K562 (cell line): ENCODE measurements at regions not wholly inside any gene's neighbourhood (a gene's known extent, or its start where the extent isn't known, plus 50 kb on each side); places are given as distances from the start of the nearest gene placed in this dataset.

ENCODE experiments used
- ATAC-seq: fragments of 200-7000 bp; cut with Tn5 transposase; 3 replicates; pipeline ENCODE4 v1.9.1; 2020; ENCODE audit warnings: moderate library complexity
- BruUV-seq: library from RNA; stranded (reverse); fragments of 400-500 nt; replicated peaks from 2 replicates; lab custom pipeline; 2021; lab: Mats Ljungman, UMichigan
- CTCF ChIA-PET: fragments of 300-600 bp; formaldehyde crosslinking; extraction: SDS; loops from one replicate; lab custom pipeline; 2021; ENCODE audit warnings: low intra/inter-chr PET ratio; lab: Yijun Ruan, JAX
- POLR2A ChIA-PET: fragments of 300-600, 350-650 bp; sonication (Branson Sonifier 250); formaldehyde crosslinking; extraction: SDS; loops from one replicate; lab custom pipeline; 2021; ENCODE audit warnings: antibody characterized with exemption, inconsistent platforms; lab: Yijun Ruan, JAX
- DNase-seq, 4 experiments: peaks; one replicate each; pipeline versions ENCODE4 v3.0.0 to v3.0.0-alpha.2; 2011 to 2018; ENCODE audit warnings: low spot score in 3 of 4, mixed read lengths in 3 of 4; ENCODE audit errors: extremely low read depth in 1 of 4
- FAIRE-seq: peaks from 2 replicates; lab custom pipeline; 2011; peaks lifted over from hg19 to GRCh38; lab: Jason Lieb, UNC
- H2AFZ ChIP-seq: 2 replicates; pipeline ENCODE4 v1.6.0; 2011; ENCODE audit warnings: low read depth, low read length, control low read depth, inconsistent platforms
- H3K27ac ChIP-seq: fragments of 200-600 bp; 3 replicates; pipeline ENCODE4 v1.8.0; 2011; ENCODE audit warnings: low read depth, mild to moderate bottlenecking, control low read depth, inconsistent platforms, low read length, moderate library complexity, mixed read lengths; ENCODE audit errors: extremely low read depth
- H3K27me3 ChIP-seq, 2 experiments: fragments of 300-600 bp in 1 of 2; 2 replicates in 1 of 2; 3 replicates in 1 of 2; pipeline versions ENCODE4 v1.6.0 to v1.8.0; 2011; ENCODE audit warnings: inconsistent platforms in 2 of 2, low read length in 2 of 2, mild to moderate bottlenecking in 1 of 2, mixed read lengths in 1 of 2, moderate library complexity in 1 of 2; ENCODE audit not compliant: control insufficient read depth in 2 of 2, insufficient read depth in 2 of 2
- H3K36me3 ChIP-seq: fragments of 300-600 bp; 3 replicates; pipeline ENCODE4 v1.8.0; 2011; ENCODE audit warnings: mild to moderate bottlenecking, low read length, inconsistent platforms; ENCODE audit not compliant: control insufficient read depth, insufficient read depth
- H3K4me1 ChIP-seq, 2 experiments: fragments of 200-600 bp in 1 of 2; replicated peaks in 1 of 2; 2 replicates in 1 of 2; 3 replicates in 1 of 2; pipeline versions ENCODE4 v1.5.1 to v1.8.0; 2011; ENCODE audit warnings: inconsistent platforms in 2 of 2, low read length in 2 of 2, mild to moderate bottlenecking in 1 of 2, mixed read lengths in 1 of 2, moderate library complexity in 1 of 2; ENCODE audit not compliant: control insufficient read depth in 2 of 2, insufficient read depth in 2 of 2
- H3K4me2 ChIP-seq: 2 replicates; pipeline ENCODE4 v1.6.1; 2011; ENCODE audit warnings: low read length, control low read depth, inconsistent platforms, mixed read lengths; ENCODE audit not compliant: insufficient read depth
- H3K4me3 ChIP-seq: fragments of 200-600 bp; sonication (generic), shearing (Covaris generic); 2 replicates; pipeline ENCODE4 v1.5.1; 2016; ENCODE audit warnings: control low read depth, inconsistent platforms
- H3K79me2 ChIP-seq: fragments of 200-600 bp; 3 replicates; pipeline ENCODE4 v1.8.0; 2011; ENCODE audit warnings: low read length, inconsistent platforms; ENCODE audit not compliant: control insufficient read depth, insufficient read depth
- H3K9ac ChIP-seq, 2 experiments: 2 replicates each; pipeline versions ENCODE4 v1.6.0 to v1.6.1; 2011; ENCODE audit warnings: low read depth in 2 of 2, low read length in 2 of 2, control low read depth in 1 of 2, inconsistent platforms in 1 of 2, mild to moderate bottlenecking in 1 of 2, mixed read lengths in 1 of 2; ENCODE audit not compliant: insufficient read depth in 1 of 2
- H3K9me1 ChIP-seq: one replicate; pipeline ENCODE4 v1.6.0; 2011; ENCODE audit warnings: inconsistent platforms, mild to moderate bottlenecking, low read length, moderate library complexity; ENCODE audit not compliant: control insufficient read depth, insufficient read depth
- H3K9me3 ChIP-seq: replicated peaks from 2 replicates; pipeline ENCODE4 v1.5.1; 2011; ENCODE audit warnings: low read depth, low read length, inconsistent platforms; ENCODE audit not compliant: control insufficient read depth, insufficient read depth
- H4K20me1 ChIP-seq: replicated peaks from 2 replicates; pipeline ENCODE4 v1.6.1; 2011; ENCODE audit warnings: low read length, inconsistent platforms, mixed read lengths; ENCODE audit not compliant: control insufficient read depth, insufficient read depth
- AFF4 ChIP-seq: sonication (generic); formaldehyde crosslinking; IDR thresholded peaks from 2 replicates; pipeline ENCODE4 v1.8.0; 2023; ENCODE audit warnings: mild to moderate bottlenecking, missing genetic modification reagents
- ESRRA ChIP-seq: fragments of 450-650 bp; IDR thresholded peaks from 2 replicates; pipeline ENCODE4 v1.6.1; 2014; ENCODE audit warnings: low read depth, mild to moderate bottlenecking, moderate library complexity, borderline replicate concordance
- GATAD2B ChIP-seq: fragments of 450-650 bp; IDR thresholded peaks from 2 replicates; pipeline ENCODE4 v1.6.1; 2017; ENCODE audit warnings: mild to moderate bottlenecking, borderline replicate concordance
- HDGF ChIP-seq: fragments of 450-650 bp; IDR thresholded peaks from 2 replicates; pipeline ENCODE4 v1.6.1; 2016
- MTA3 ChIP-seq: fragments of 450-650 bp; formaldehyde crosslinking; IDR thresholded peaks from 2 replicates; pipeline ENCODE4 v1.6.1; 2017; ENCODE audit warnings: mild to moderate bottlenecking, borderline replicate concordance
- NR4A1 ChIP-seq, 2 experiments: fragments of 250-450 bp in 1 of 2; fragments of 450-650 bp in 1 of 2; sonication (Bioruptor Pico) in 1 of 2; IDR thresholded peaks; 2 replicates each; pipeline versions ENCODE4 v1.4.0 to v1.6.1; 2016 to 2020; ENCODE audit warnings: mild to moderate bottlenecking in 2 of 2, missing compliant biosample characterization in 1 of 2, missing genetic modification characterization in 1 of 2, moderate library complexity in 1 of 2
- POLR2A ChIP-seq: fragments of 450-650 bp; conservative IDR thresholded peaks from 2 replicates; pipeline ENCODE4 v1.6.1; 2016
- POLR2B ChIP-seq: fragments of 450-650 bp; IDR thresholded peaks from 2 replicates; pipeline ENCODE4 v1.6.1; 2018; ENCODE audit warnings: low read depth; ENCODE audit not compliant: partially characterized antibody
- PRPF4 ChIP-seq: fragments of 200-400 bp; formaldehyde crosslinking; IDR thresholded peaks from one replicate; pipeline ENCODE4 v1.6.1; 2017; ENCODE audit warnings: low read length, low read depth, mild to moderate bottlenecking; ENCODE audit not compliant: insufficient read depth, poor library complexity, severe bottlenecking
- STAT5A ChIP-seq: IDR thresholded peaks from 2 replicates; pipeline ENCODE4 v1.6.1; 2012; ENCODE audit warnings: low read length, inconsistent platforms, borderline replicate concordance
- ZNF253 ChIP-seq: fragments of 250-450 bp; sonication (Bioruptor Pico); conservative IDR thresholded peaks from 2 replicates; pipeline ENCODE4 v1.6.1; 2021; ENCODE audit warnings: mild to moderate bottlenecking
- WGBS: fragments of 100-300 bp; shearing (Covaris generic); methylation state at CpG from one replicate; pipeline ENCODE4 v1.1.6; 2016; ENCODE audit warnings: low coverage, mixed read lengths; ENCODE audit not compliant: insufficient coverage; ENCODE audit errors: missing lambda C conversion rate; 5-methylcytosine and 5-hydroxymethylcytosine counted together
- in situ Hi-C: fragments of 300-500 bp; cut with MboI; formaldehyde crosslinking; loops from 4 replicates; pipeline ENCODE4 v1.15.0; 2018; ENCODE audit warnings: inconsistent platforms, mixed read lengths
- intact Hi-C: fragments of 100-400 bp; cut with micrococcal nuclease; formaldehyde crosslinking; loops from 2 replicates; pipeline ENCODE4 v1.14.2; 2022
- TF ChIP-seq, protein P1 (sequence below): fragments of 450-650 bp; IDR thresholded peaks from 2 replicates; pipeline ENCODE4 v1.6.1; 2018; ENCODE audit warnings: mild to moderate bottlenecking, low read depth; ENCODE audit not compliant: partially characterized antibody
- TF ChIP-seq, protein P2 (sequence below): fragments of 250-450 bp; sonication (Bioruptor Pico); IDR thresholded peaks from 2 replicates; pipeline ENCODE4 v1.8.0; 2022; ENCODE audit warnings: moderate library complexity, mild to moderate bottlenecking, inconsistent platforms
- TF ChIP-seq, protein P3 (sequence below): fragments of 450-650 bp; formaldehyde crosslinking; IDR thresholded peaks from 2 replicates; pipeline ENCODE4 v1.4.0; 2022; ENCODE audit warnings: mild to moderate bottlenecking, moderate library complexity

GRCh38 chr4:14920237-14920636 lies 82.0 kb upstream of the CPEB2 start (continued):
- TF ChIP-seq, protein P1, sequence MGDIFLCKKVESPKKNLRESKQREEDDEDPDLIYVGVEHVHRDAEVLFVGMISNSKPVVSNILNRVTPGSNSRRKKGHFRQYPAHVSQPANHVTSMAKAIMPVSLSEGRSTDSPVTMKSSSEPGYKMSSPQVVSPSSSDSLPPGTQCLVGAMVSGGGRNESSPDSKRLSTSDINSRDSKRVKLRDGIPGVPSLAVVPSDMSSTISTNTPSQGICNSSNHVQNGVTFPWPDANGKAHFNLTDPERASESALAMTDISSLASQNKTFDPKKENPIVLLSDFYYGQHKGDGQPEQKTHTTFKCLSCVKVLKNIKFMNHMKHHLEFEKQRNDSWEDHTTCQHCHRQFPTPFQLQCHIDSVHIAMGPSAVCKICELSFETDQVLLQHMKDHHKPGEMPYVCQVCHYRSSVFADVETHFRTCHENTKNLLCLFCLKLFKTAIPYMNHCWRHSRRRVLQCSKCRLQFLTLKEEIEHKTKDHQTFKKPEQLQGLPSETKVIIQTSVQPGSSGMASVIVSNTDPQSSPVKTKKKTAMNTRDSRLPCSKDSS: no peak

- intact Hi-C loops: no loop called here
- Histone ChIP-seq H3K9me3 (no peaks in the 10 kb centered on the region), H3K9ac (no peak overlapping the region), H3K27me3 (no peaks in the 10 kb centered on the region; a peak in 1 of 5 replicates), H3K4me3 (no peak overlapping the region), H3K79me2 (no peaks in the 10 kb centered on the region), H3K36me3 (no peaks in the 10 kb centered on the region), H3K9me1 (no peaks in the 10 kb centered on the region), H3K27ac (no peak overlapping the region), H3K4me1 (peaks cover 0 to 10% of the 10 kb centered on the region in 2 experiments; a peak in 2 of 5 replicates), H2AFZ (no peak overlapping the region), H4K20me1 (no peaks in the 10 kb centered on the region), H3K4me2 (no peak overlapping the region)
- FAIRE-seq (no peak), DNase-seq (no peak), ATAC-seq (peak; percentile 47)
- no TSS peak for BruUV-seq
- CTCF ChIA-PET: no interaction called here
- 18% methylated on average over 3 of the region's 3 CpGs for WGBS
- POLR2A ChIA-PET: no interaction called here
- in situ Hi-C loops: no loop called here
- no peak for TF ChIP-seq HDGF
- TF ChIP-seq ESRRA: no peak
- TF ChIP-seq GATAD2B: no peak
- TF ChIP-seq ZNF253 (CRISPR knock-in tag): no peak
- TF ChIP-seq NR4A1 (CRISPR knock-in tag; IDR thresholded peaks at IDR 0.05): no peak
- no peak for TF ChIP-seq NR4A1 (tag; IDR thresholded peaks at IDR 0.05)
- TF ChIP-seq STAT5A: no peak
- no peak for TF ChIP-seq MTA3
- TF ChIP-seq, protein P2, sequence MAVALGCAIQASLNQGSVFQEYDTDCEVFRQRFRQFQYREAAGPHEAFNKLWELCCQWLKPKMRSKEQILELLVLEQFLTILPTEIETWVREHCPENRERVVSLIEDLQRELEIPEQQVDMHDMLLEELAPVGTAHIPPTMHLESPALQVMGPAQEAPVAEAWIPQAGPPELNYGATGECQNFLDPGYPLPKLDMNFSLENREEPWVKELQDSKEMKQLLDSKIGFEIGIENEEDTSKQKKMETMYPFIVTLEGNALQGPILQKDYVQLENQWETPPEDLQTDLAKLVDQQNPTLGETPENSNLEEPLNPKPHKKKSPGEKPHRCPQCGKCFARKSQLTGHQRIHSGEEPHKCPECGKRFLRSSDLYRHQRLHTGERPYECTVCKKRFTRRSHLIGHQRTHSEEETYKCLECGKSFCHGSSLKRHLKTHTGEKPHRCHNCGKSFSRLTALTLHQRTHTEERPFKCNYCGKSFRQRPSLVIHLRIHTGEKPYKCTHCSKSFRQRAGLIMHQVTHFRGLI (CRISPR knock-in tag): no peak
- TF ChIP-seq POLR2B: no peak
- TF ChIP-seq, protein P3, sequence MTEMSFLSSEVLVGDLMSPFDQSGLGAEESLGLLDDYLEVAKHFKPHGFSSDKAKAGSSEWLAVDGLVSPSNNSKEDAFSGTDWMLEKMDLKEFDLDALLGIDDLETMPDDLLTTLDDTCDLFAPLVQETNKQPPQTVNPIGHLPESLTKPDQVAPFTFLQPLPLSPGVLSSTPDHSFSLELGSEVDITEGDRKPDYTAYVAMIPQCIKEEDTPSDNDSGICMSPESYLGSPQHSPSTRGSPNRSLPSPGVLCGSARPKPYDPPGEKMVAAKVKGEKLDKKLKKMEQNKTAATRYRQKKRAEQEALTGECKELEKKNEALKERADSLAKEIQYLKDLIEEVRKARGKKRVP (CRISPR knock-in tag): no peak
- no peak for TF ChIP-seq PRPF4
- TF ChIP-seq AFF4 (CRISPR knock-in tag): no peak
- no peak for TF ChIP-seq POLR2A
Observed at GRCh38 chr4:14920759-14921320, 81.4 kb upstream of the CPEB2 start.
